SH-SY5Y (cell line): ENCODE measurements at regions not wholly inside any gene's neighbourhood (a gene's known extent, or its start where the extent isn't known, plus 50 kb on each side); places are given as distances from the start of the nearest gene placed in this dataset.

Source experiments
- GATA2 ChIP-seq: IDR thresholded peaks from 2 replicates; pipeline ENCODE4 v1.6.1; 2011; ENCODE audit warnings: mild to moderate bottlenecking, low read depth, low read length
- GATA3 ChIP-seq: IDR thresholded peaks from 2 replicates; pipeline ENCODE4 v1.6.1; 2011; ENCODE audit warnings: low read depth, mild to moderate bottlenecking, low read length, moderate library complexity

DNA sequence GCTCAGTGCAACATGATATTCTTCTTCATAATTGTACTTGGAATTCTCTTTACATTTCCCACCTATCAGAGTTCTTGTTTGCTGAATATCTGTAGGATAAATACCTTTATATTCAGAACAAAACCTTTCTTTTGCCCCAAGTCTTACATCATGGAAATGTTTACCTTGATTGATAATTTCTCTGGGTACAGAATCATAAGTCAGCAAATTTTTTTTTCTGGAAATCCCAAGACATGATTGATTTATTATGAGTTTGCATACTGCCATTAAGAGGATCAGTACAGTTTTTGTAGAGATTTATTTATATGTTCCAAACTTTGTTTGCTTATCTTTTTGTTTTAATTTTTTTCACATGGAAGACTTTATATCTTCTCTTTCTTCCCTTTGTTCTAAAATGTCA, 699.8 kb upstream of the KIF2B start:
- no peak for TF ChIP-seq GATA2
- no peak for TF ChIP-seq GATA3
